Activated T-cell treated with anti-CD3 and anti-CD28 coated beads, Interleukin-2, amount 50 U/mL, for 24 hours (primary cell): ENCODE measurements at regions not wholly inside any gene's neighbourhood (a gene's known extent, or its start where the extent isn't known, plus 50 kb on each side); places are given as distances from the start of the nearest gene placed in this dataset.
"Not testable (repeated sequence)": the region's sequence is repeated elsewhere in the genome, so short reads cannot be mapped to it uniquely, and the experiment has no call there.

Experiments used
- DNase-seq: peaks from one replicate; pipeline ENCODE4 v3.0.0-alpha.2; 2020
- H3K27ac Mint-ChIP-seq: 2 replicates; pipeline ENCODE4 v1.8.0; 2020; ENCODE audit warnings: mild to moderate bottlenecking, mixed read lengths
- H3K27me3 Mint-ChIP-seq: 2 replicates; pipeline ENCODE4 v1.8.0; 2020; ENCODE audit warnings: mixed read lengths
- H3K36me3 Mint-ChIP-seq: 2 replicates; pipeline ENCODE4 v1.8.0; 2020; ENCODE audit warnings: low read depth, mixed read lengths
- H3K4me1 Mint-ChIP-seq: 2 replicates; pipeline ENCODE4 v1.8.0; 2020; ENCODE audit warnings: low read depth, mixed read lengths
- H3K4me3 Mint-ChIP-seq: 2 replicates; pipeline ENCODE4 v1.8.0; 2020; ENCODE audit warnings: mild to moderate bottlenecking, moderate library complexity, mixed read lengths
- H3K9me3 Mint-ChIP-seq: 2 replicates; pipeline ENCODE4 v1.8.0; 2020; ENCODE audit warnings: mixed read lengths

DNA sequence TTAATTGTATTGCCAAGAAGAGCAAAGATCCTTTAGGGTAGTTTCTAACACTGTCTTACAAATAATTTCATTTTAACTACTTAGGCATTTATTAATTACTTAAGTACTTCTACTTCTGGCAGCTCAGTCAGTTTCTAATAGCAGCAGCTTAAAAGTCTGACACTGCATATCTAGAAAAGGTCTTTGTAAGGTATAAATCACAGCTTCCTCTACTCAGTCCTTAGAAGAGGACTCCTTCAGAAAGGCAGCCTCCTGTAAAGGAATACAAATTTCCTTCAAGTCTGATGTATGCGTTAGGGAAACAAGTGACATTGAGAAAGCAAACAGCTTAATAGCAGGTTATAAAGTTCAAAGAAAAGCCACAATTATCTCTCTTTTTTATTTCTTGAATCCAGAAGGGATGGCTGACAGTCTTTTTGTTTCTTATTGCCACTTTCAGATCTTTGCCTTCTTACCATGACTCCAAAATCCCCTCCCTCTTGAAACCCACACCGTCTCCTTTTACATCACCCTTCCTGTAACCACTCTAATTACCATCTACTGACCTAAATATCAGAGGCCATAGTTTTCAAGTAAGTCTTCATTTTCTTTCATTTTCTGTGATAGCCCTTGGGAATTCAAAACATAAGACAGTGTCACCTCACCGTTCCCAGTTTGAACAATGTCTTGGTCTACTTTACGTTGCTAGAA lies 109.5 kb downstream of the CGGBP1 start:
- DNase-seq, result no peak
- Mint-ChIP-seq H3K9me3 (no peaks in the 10 kb centered on the region), H3K4me1 (no peaks in the 10 kb centered on the region), H3K27me3 (peaks cover 3% of the 10 kb centered on the region), H3K4me3 (no peak overlapping the region), H3K27ac (no peak overlapping the region), H3K36me3 (no peaks in the 10 kb centered on the region)

DNA sequence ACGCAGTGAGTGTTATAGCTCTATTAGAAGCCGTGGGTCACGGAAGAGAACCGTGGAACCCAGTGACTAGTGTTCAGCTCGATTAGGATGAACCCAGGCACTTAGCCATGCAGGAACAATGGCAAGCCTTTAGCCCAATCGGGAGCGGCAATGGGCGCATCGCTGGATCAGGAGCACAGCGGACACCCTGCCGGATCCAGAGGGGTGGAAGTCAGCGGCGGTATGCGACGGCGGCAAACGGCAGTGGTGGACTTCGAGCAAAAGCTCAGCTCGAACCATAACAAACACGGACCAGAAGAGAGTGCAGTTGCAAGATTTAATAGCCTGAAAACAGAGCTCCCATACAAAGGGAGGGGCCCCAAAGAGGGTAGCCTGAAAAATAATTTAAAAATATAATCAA lies 112.8 kb downstream of the CGGBP1 start:
- H3K27me3 Mint-ChIP-seq, H3K27ac Mint-ChIP-seq, H3K4me1 Mint-ChIP-seq, H3K4me3 Mint-ChIP-seq, H3K9me3 Mint-ChIP-seq, DNase-seq, H3K36me3 Mint-ChIP-seq: not testable (repeated sequence)

GRCh38 chr3:87942256-87942655 lies 116.5 kb downstream of the CGGBP1 start:
- H3K4me3 Mint-ChIP-seq, H3K4me1 Mint-ChIP-seq, DNase-seq, H3K9me3 Mint-ChIP-seq, H3K27ac Mint-ChIP-seq, H3K27me3 Mint-ChIP-seq, H3K36me3 Mint-ChIP-seq: not testable (repeated sequence)

DNA sequence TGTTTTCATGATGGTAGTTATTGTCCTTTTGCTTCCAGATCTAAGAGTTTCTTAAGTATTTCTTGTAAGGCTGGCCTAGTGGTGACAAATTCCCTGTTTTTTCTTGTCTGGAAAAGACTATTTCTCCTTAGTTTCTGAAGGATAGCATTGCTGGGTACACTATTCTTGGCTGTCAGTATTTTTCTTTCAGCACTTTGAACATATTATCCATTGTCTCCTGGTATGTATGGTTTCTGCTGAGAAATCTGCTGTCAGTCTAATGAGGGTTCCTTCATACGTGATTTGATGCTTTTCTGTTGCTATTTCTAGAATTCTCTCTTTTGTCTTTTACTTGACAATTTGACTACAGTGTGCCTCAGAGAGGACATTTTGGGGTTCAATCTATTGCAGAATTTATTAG lies 134.3 kb downstream of the CGGBP1 start:
- H3K27me3 Mint-ChIP-seq, result no peaks in the 10 kb centered on the region
- H3K4me3 Mint-ChIP-seq, result no peak overlapping the region
- no peaks in the 10 kb centered on the region for H3K36me3 Mint-ChIP-seq
- no peak overlapping the region for H3K27ac Mint-ChIP-seq
- H3K4me1 Mint-ChIP-seq, result no peaks in the 10 kb centered on the region
- H3K9me3 Mint-ChIP-seq, result peaks cover 13% of the 10 kb centered on the region
- no peak for DNase-seq

- Mint-ChIP-seq H3K27ac (no peak overlapping the region), H3K9me3 (peaks cover 13% of the 10 kb centered on the region), H3K27me3 (no peaks in the 10 kb centered on the region), H3K4me3 (no peak overlapping the region), H3K36me3 (no peaks in the 10 kb centered on the region), H3K4me1 (no peaks in the 10 kb centered on the region)
- DNase-seq, result no peak
These were observed 138.3 kb downstream of the CGGBP1 start for GRCh38 chr3:87920549-87920948.

DNA sequence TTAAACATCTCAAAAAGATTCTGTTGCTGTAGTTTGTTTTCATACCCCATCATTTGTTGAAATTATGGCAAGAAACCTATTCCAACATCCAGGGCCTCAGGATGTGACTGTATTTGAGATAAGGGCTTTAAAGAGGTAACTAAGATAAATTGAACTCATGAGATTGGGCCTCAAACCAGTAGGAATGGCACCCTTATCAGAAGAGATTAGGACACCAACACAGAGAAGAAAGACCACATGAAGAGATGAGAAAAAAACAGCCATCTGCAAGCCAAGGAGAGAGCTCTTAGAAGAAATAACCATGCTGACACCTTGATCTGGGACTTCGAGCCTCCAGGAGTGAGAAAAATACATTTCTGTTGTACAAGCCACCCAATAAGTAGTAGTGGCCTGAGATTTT lies 157.7 kb downstream of the CGGBP1 start:
- H3K27ac Mint-ChIP-seq, result no peak overlapping the region
- no peak for DNase-seq
- H3K4me3 Mint-ChIP-seq, result no peak overlapping the region
- H3K36me3 Mint-ChIP-seq, result no peaks in the 10 kb centered on the region
- no peaks in the 10 kb centered on the region for H3K9me3 Mint-ChIP-seq
- H3K4me1 Mint-ChIP-seq, result no peaks in the 10 kb centered on the region
- no peaks in the 10 kb centered on the region for H3K27me3 Mint-ChIP-seq

DNA sequence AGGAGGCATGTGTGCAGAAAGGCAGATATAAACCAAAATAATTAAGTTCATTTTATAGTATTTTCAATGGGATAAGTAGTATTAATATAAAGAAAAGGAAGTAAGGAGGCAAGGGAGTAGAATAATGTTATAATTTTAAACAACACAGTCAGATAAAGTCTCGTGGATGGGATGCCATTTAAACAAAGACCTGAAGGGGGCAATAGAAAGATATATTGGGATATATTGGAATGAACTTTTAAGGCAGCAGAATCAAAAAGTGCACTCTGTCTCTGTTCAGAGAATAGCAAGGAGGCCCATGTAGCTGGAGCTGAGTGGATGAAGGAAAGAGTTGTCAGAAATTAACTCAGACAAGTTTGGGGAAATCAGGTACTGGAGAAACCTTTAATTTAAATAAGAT lies 158.7 kb downstream of the CGGBP1 start:
- DNase-seq, result no peak
- Mint-ChIP-seq H3K4me1 (no peaks in the 10 kb centered on the region), H3K27ac (no peak overlapping the region), H3K4me3 (no peak overlapping the region), H3K9me3 (no peaks in the 10 kb centered on the region), H3K27me3 (no peaks in the 10 kb centered on the region), H3K36me3 (no peaks in the 10 kb centered on the region)

- H3K27me3 Mint-ChIP-seq, result no peaks in the 10 kb centered on the region
- DNase-seq, result no peak
- no peaks in the 10 kb centered on the region for H3K4me1 Mint-ChIP-seq
- no peak overlapping the region for H3K4me3 Mint-ChIP-seq
- H3K27ac Mint-ChIP-seq, result no peak overlapping the region
- H3K36me3 Mint-ChIP-seq, result no peaks in the 10 kb centered on the region
- no peaks in the 10 kb centered on the region for H3K9me3 Mint-ChIP-seq
These were observed 159.8 kb downstream of the CGGBP1 start for GRCh38 chr3:87898971-87899370.

- Mint-ChIP-seq H3K9me3 (no peaks in the 10 kb centered on the region), H3K27me3 (no peaks in the 10 kb centered on the region), H3K4me3 (no peak overlapping the region), H3K4me1 (no peaks in the 10 kb centered on the region), H3K27ac (no peak overlapping the region), H3K36me3 (no peaks in the 10 kb centered on the region)
- DNase-seq, result no peak
These were observed 162.8 kb downstream of the CGGBP1 start for GRCh38 chr3:87895983-87896382.

GRCh38 chr3:87873136-87873535 lies 185.7 kb downstream of the CGGBP1 start:
- Mint-ChIP-seq H3K27me3 (peaks cover 2% of the 10 kb centered on the region), H3K27ac (no peak overlapping the region), H3K4me3 (no peak overlapping the region), H3K9me3 (peaks cover 15% of the 10 kb centered on the region), H3K4me1 (no peaks in the 10 kb centered on the region), H3K36me3 (no peaks in the 10 kb centered on the region)
- no peak for DNase-seq

DNA sequence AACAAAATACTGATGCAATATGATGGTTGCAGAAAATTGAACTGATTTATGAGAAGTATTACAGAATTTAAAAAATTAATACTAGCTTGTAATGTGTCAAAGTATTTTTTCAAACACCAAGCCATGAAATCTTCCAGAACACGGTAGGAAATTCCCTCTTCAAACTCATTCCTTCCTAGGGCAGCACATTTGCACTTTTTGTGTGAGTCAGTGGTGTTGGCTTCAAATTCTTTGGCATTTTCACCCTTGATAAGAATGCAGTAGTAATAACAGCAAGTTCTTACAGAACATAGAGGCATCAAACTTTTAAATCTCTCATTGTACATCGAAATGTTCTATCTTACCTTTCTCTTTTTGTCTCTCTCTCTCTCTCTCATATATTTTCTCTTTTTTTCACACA lies 191.8 kb downstream of the CGGBP1 start:
- no peak for DNase-seq
- Mint-ChIP-seq H3K27ac (no peak overlapping the region), H3K27me3 (peaks cover 4% of the 10 kb centered on the region), H3K4me3 (no peak overlapping the region), H3K36me3 (no peaks in the 10 kb centered on the region), H3K9me3 (peaks cover 7% of the 10 kb centered on the region), H3K4me1 (no peaks in the 10 kb centered on the region)

- H3K9me3 Mint-ChIP-seq, result no peaks in the 10 kb centered on the region
- H3K4me3 Mint-ChIP-seq, result no peak overlapping the region
- H3K36me3 Mint-ChIP-seq, result no peaks in the 10 kb centered on the region
- peaks cover 3% of the 10 kb centered on the region for H3K27me3 Mint-ChIP-seq
- no peaks in the 10 kb centered on the region for H3K4me1 Mint-ChIP-seq
- H3K27ac Mint-ChIP-seq, result no peak overlapping the region
- DNase-seq, result no peak
These were observed 202.7 kb downstream of the CGGBP1 start for GRCh38 chr3:87856126-87856525.

DNA sequence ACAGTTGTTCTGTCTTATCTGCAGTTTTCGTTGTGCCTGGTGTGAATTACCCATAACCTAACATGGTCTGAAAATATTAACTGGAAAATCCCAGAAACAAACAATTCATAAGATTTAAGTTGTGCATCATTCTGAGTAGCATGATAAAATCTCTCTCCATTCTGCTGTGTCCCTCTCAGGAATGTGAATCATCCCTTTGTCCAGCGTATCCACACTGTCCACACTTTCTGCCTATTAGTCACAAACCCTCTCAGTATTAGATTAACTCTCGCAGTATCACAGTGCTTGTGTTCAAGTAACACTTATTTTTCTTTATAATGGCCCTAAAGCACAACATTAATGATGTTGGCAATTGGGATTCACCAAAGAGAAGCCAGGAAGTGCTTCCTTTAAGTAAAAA lies 203.2 kb downstream of the CGGBP1 start:
- H3K4me3 Mint-ChIP-seq, result no peak overlapping the region
- H3K36me3 Mint-ChIP-seq, result no peaks in the 10 kb centered on the region
- no peaks in the 10 kb centered on the region for H3K9me3 Mint-ChIP-seq
- H3K4me1 Mint-ChIP-seq, result no peaks in the 10 kb centered on the region
- DNase-seq, result no peak
- peaks cover 3% of the 10 kb centered on the region for H3K27me3 Mint-ChIP-seq
- H3K27ac Mint-ChIP-seq, result no peak overlapping the region

GRCh38 chr3:87855211-87855610 lies 203.6 kb downstream of the CGGBP1 start:
- Mint-ChIP-seq H3K27me3 (peaks cover 3% of the 10 kb centered on the region), H3K4me3 (no peak overlapping the region), H3K4me1 (no peaks in the 10 kb centered on the region), H3K36me3 (no peaks in the 10 kb centered on the region), H3K9me3 (no peaks in the 10 kb centered on the region), H3K27ac (no peak overlapping the region)
- no peak for DNase-seq

DNA sequence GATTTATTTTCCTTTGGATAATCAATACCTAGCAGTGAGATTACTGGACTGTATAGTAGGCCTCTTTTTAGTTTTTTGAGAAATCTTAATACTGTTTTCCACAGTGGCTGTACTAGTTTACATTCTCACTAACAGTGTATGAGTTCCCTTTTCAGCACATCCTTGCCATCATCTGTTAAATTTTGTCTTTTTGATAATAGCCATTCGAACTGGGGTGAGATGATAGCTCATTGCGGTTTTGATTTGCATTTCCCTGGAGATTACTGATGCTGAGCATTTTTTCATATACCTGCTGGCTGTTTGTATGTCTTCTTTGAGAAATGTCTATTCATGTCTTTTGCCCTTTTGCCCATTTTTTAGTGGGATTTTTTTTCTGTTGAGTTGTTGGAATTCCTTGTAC lies 210.8 kb downstream of the CGGBP1 start:
- H3K9me3 Mint-ChIP-seq, result no peaks in the 10 kb centered on the region
- H3K36me3 Mint-ChIP-seq, result no peaks in the 10 kb centered on the region
- no peaks in the 10 kb centered on the region for H3K27me3 Mint-ChIP-seq
- no peak for DNase-seq
- H3K4me1 Mint-ChIP-seq, result no peaks in the 10 kb centered on the region
- H3K4me3 Mint-ChIP-seq, result no peak overlapping the region
- no peak overlapping the region for H3K27ac Mint-ChIP-seq

- H3K27ac Mint-ChIP-seq, result no peak overlapping the region
- no peak overlapping the region for H3K4me3 Mint-ChIP-seq
- H3K27me3 Mint-ChIP-seq, result no peaks in the 10 kb centered on the region
- no peaks in the 10 kb centered on the region for H3K4me1 Mint-ChIP-seq
- H3K36me3 Mint-ChIP-seq, result no peaks in the 10 kb centered on the region
- no peak for DNase-seq
- H3K9me3 Mint-ChIP-seq, result no peaks in the 10 kb centered on the region
These were observed 221.7 kb downstream of the CGGBP1 start for GRCh38 chr3:87837076-87837475.
